ENCODE measurements at regions not wholly inside any gene's neighbourhood (a gene's known extent, or its start where the extent isn't known, plus 50 kb on each side); places are given as distances from the start of the nearest gene placed in this dataset.

DNA sequence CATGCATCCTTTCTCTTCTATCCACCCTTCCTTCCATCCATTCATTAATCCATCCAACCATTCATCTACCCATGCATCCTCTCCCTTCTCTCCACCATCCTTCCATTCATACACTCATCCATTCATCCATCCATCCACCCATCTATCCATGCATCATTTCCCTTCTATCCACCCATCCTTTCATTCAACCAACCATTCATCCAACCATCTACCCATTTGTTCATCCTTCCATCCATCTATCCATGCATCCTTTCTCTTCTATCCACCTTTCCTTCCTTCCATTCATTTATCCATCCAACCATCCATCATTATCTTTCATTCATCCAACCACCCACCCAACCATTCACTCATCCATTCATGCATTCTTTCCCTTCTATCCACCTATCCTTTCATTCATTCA is 188.4 kb downstream of the NPHP4 start:
- TF ChIP-seq POLR2A (IDR thresholded peaks at IDR 0.05) (no peak), POLR2AphosphoS5 (IDR thresholded peaks at IDR 0.05) (no peak)
- TF ChIP-seq, protein P1, sequence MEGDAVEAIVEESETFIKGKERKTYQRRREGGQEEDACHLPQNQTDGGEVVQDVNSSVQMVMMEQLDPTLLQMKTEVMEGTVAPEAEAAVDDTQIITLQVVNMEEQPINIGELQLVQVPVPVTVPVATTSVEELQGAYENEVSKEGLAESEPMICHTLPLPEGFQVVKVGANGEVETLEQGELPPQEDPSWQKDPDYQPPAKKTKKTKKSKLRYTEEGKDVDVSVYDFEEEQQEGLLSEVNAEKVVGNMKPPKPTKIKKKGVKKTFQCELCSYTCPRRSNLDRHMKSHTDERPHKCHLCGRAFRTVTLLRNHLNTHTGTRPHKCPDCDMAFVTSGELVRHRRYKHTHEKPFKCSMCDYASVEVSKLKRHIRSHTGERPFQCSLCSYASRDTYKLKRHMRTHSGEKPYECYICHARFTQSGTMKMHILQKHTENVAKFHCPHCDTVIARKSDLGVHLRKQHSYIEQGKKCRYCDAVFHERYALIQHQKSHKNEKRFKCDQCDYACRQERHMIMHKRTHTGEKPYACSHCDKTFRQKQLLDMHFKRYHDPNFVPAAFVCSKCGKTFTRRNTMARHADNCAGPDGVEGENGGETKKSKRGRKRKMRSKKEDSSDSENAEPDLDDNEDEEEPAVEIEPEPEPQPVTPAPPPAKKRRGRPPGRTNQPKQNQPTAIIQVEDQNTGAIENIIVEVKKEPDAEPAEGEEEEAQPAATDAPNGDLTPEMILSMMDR (IDR thresholded peaks at IDR 0.05): no peak
- no peak overlapping the region for H3K4me3 ChIP-seq
- no peaks in the 10 kb centered on the region for H3K36me3 ChIP-seq

DNA sequence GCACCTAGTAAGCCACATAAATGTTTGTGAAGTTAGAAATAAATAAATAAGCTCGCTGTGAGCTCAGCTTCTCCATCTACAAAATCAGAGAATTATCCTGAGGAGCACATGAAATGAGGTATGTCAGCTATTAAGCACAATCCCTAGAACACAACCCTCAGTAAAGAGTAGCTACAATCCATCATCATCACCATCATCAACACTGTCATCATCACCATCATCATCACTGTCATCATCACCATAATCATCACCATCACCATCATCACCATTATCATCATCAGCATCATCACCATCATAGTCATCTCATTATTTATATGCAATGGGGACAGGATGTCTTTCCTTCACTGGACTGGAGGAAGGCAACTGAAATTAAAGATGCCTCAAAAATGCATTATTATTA is 189.6 kb downstream of the NPHP4 start:
- H3K36me3 ChIP-seq: no peaks in the 10 kb centered on the region
- H3K9me3 ChIP-seq: no peaks in the 10 kb centered on the region
- no peak overlapping the region for H3K27ac ChIP-seq
- DNase-seq (ENCODE audit: low spot score): no peak
- WGBS: 79% methylated on average over 1 of the region's 1 CpG
- H3K4me1 ChIP-seq (replicated peaks): no peaks in the 10 kb centered on the region
- no peaks in the 10 kb centered on the region for H3K27me3 ChIP-seq (replicated peaks; ENCODE audit: insufficient read depth)
- TF ChIP-seq, protein P1 (IDR thresholded peaks at IDR 0.05): no peak
- TF ChIP-seq POLR2A (IDR thresholded peaks at IDR 0.05) (no peak), POLR2AphosphoS5 (IDR thresholded peaks at IDR 0.05) (no peak)
- intact Hi-C loops (cut with DNase I): no loop called here
- H3K4me3 ChIP-seq: no peak overlapping the region

More for the DNA sequence above, 188.4 kb downstream of the NPHP4 start:
- H3K27me3 ChIP-seq (replicated peaks; ENCODE audit: insufficient read depth): no peaks in the 10 kb centered on the region
- no peaks in the 10 kb centered on the region for H3K9me3 ChIP-seq
- DNase-seq (ENCODE audit: low spot score): no peak
- intact Hi-C loops (cut with DNase I): no loop called here
- no peak overlapping the region for H3K27ac ChIP-seq
- H3K4me1 ChIP-seq (replicated peaks): no peaks in the 10 kb centered on the region

DNA sequence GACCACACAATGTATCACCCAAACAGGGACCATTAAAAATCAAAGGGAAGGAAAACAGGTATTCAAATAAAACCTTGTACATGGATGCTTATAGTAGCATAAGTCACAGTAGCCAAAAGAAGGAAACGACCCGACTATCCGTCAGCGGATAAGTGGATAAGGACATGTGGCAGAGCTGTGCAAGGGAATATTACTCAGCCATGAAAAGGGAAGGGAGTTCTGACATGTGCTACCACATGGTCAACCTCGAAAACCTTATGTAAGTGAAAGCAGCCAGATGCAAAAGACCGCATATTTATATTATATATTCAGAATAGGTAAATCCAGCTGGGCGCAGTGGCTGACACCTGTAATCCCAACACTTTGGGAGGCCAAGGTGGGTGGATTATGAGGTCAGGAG is 193.3 kb downstream of the NPHP4 start:
- Histone ChIP-seq H3K9me3 (no peaks in the 10 kb centered on the region), H3K27ac (no peak overlapping the region), H3K4me1 (replicated peaks) (no peaks in the 10 kb centered on the region), H3K4me3 (no peak overlapping the region), H3K36me3 (no peaks in the 10 kb centered on the region), H3K27me3 (replicated peaks; ENCODE audit: insufficient read depth) (no peaks in the 10 kb centered on the region)
- intact Hi-C loops (cut with DNase I): no loop called here
- no peak for TF ChIP-seq POLR2A (IDR thresholded peaks at IDR 0.05)
- TF ChIP-seq, protein P1 (IDR thresholded peaks at IDR 0.05): no peak
- TF ChIP-seq POLR2AphosphoS5 (IDR thresholded peaks at IDR 0.05): no peak
- no peak for DNase-seq (ENCODE audit: low spot score)
- WGBS: 95% methylated on average over 7 of the region's 7 CpGs

DNA sequence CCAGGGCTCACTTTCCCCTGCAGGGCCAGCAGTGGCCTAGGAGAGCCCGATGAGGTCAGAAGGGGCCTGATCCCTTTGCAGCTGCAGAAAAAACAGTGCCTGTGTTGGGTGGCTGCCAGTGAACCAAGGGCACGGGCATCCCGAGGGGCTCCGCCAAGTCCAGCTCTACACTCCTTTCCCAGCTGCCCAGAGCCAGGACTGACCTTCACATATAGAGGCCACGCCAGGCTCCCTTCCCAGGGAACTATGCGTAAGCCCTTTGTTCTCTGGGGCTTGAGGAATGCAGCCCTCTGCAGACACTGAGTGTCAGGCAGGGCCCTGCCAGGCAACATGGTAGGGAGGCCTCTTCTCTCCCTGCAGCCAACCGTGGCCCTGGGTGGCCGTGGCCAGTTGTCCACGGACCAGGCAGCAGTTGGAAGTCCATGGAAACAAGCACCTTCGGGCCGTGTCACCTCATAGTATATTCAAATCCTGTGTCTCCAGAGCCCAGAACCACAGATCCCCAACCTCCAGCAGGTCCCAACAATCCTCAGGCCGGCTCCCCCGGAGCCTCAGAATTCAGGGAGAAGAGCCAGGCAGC is 194.0 kb downstream of the NPHP4 start:
- H3K27me3 ChIP-seq (replicated peaks; ENCODE audit: insufficient read depth): no peaks in the 10 kb centered on the region
- H3K9me3 ChIP-seq: no peaks in the 10 kb centered on the region
- 79% methylated on average over 13 of the region's 13 CpGs for WGBS
- H3K4me3 ChIP-seq: no peak overlapping the region
- intact Hi-C loops (cut with DNase I): no loop called here
- DNase-seq (ENCODE audit: low spot score): no peak
- no peak for TF ChIP-seq POLR2A (IDR thresholded peaks at IDR 0.05)
- TF ChIP-seq, protein P1 (IDR thresholded peaks at IDR 0.05): no peak
- TF ChIP-seq POLR2AphosphoS5 (IDR thresholded peaks at IDR 0.05): no peak
- no peaks in the 10 kb centered on the region for H3K4me1 ChIP-seq (replicated peaks)
- H3K36me3 ChIP-seq: no peaks in the 10 kb centered on the region
- H3K27ac ChIP-seq: no peak overlapping the region

DNA sequence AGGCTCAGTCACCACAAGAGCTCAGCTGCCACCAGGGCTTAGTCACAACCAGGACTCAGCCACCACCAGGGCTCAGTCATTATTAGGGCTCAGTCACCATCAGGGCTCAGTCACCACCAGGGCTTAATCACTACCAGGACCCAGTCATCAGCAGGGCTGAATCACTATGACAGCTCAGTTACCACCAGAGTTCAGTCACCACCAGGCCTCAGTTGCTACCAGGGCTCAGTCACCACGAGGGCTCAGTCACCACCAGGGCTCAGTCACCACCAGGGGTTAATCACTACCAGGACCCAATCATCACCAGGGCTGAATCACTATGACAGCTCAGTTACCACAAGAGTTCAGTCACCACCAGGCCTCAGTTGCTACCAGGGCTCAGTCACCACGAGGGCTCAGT is 196.2 kb downstream of the NPHP4 start:
- intact Hi-C loops (cut with DNase I): no loop called here
- Histone ChIP-seq H3K4me3 (no peak overlapping the region), H3K36me3 (no peaks in the 10 kb centered on the region), H3K9me3 (no peaks in the 10 kb centered on the region), H3K27ac (no peak overlapping the region), H3K4me1 (replicated peaks) (no peaks in the 10 kb centered on the region), H3K27me3 (replicated peaks; ENCODE audit: insufficient read depth) (no peaks in the 10 kb centered on the region)
- 80% methylated on average over 2 of the region's 2 CpGs for WGBS
- no peak for DNase-seq (ENCODE audit: low spot score)
- no peak for TF ChIP-seq POLR2AphosphoS5 (IDR thresholded peaks at IDR 0.05)
- no peak for TF ChIP-seq POLR2A (IDR thresholded peaks at IDR 0.05)
- TF ChIP-seq, protein P1 (IDR thresholded peaks at IDR 0.05): no peak

Data from prostate gland (tissue), 2 donors.